CD4-positive, alpha-beta memory T cell (primary cell): ENCODE measurements at regions not wholly inside any gene's neighbourhood (a gene's known extent, or its start where the extent isn't known, plus 50 kb on each side); places are given as distances from the start of the nearest gene placed in this dataset.

Experiments
- CTCF ChIA-PET: fragments of 350-600 bp; sonication (Branson Sonifier 250); formaldehyde crosslinking; loops from one replicate; lab custom pipeline; 2021; ENCODE audit warnings: inconsistent platforms; ENCODE audit not compliant: partially characterized antibody; lab: Charles Lee
- POLR2A ChIA-PET: fragments of 350-600 bp; sonication (Branson Sonifier 250); formaldehyde crosslinking; loops from one replicate; lab custom pipeline; 2021; ENCODE audit not compliant: partially characterized antibody; lab: Charles Lee
- DNase-seq, 5 donors: peaks; one replicate each; pipeline versions ENCODE4 v3.0.0 to v3.0.0-alpha.2; 2020 to 2022; ENCODE audit warnings: mixed read lengths in 1 of 5
- H3K27ac ChIP-seq: one replicate; pipeline ENCODE4 v1.7.0; 2013; ENCODE audit warnings: low read depth, low read length
- H3K27me3 ChIP-seq: 2 replicates; pipeline ENCODE4 v1.7.0; 2013; ENCODE audit warnings: mild to moderate bottlenecking, low read length, moderate library complexity; ENCODE audit not compliant: insufficient read depth
- H3K36me3 ChIP-seq: 2 replicates; pipeline ENCODE4 v1.7.0; 2013; ENCODE audit warnings: mild to moderate bottlenecking, low read length, moderate library complexity; ENCODE audit not compliant: insufficient read depth
- H3K4me1 ChIP-seq: 2 replicates; pipeline ENCODE4 v1.7.0; 2013; ENCODE audit warnings: mild to moderate bottlenecking, low read length, moderate library complexity; ENCODE audit not compliant: insufficient read depth
- H3K4me3 ChIP-seq, 2 donors: one replicate each; pipeline ENCODE4 v1.7.0; 2013; ENCODE audit warnings: low read length in 2 of 2, mild to moderate bottlenecking in 1 of 2
- H3K9me3 ChIP-seq, 2 donors: one replicate each; pipeline ENCODE4 v1.7.0; 2013; ENCODE audit warnings: low read length in 2 of 2, control low read depth in 1 of 2; ENCODE audit not compliant: control insufficient read depth in 1 of 2
- H3K27ac Mint-ChIP-seq, 7 donors: one replicate each; pipeline ENCODE4 v1.8.0; 2020 to 2021; ENCODE audit warnings: mixed read lengths in 7 of 7, mild to moderate bottlenecking in 6 of 7, inconsistent platforms in 3 of 7, moderate library complexity in 3 of 7
- H3K27me3 Mint-ChIP-seq, 2 donors: one replicate each; pipeline ENCODE4 v1.8.0; 2020 to 2021; ENCODE audit warnings: mixed read lengths in 2 of 2
- H3K36me3 Mint-ChIP-seq, 2 donors: one replicate each; pipeline ENCODE4 v1.8.0; 2020 to 2021; ENCODE audit warnings: mixed read lengths in 2 of 2, inconsistent platforms in 1 of 2, mild to moderate bottlenecking in 1 of 2
- H3K4me1 Mint-ChIP-seq, 4 donors: one replicate each; pipeline ENCODE4 v1.8.0; 2020 to 2021; ENCODE audit warnings: mixed read lengths in 4 of 4, mild to moderate bottlenecking in 1 of 4
- H3K4me3 Mint-ChIP-seq, 8 donors: one replicate each; pipeline ENCODE4 v1.8.0; 2020 to 2021; ENCODE audit warnings: mixed read lengths in 8 of 8, mild to moderate bottlenecking in 7 of 8, moderate library complexity in 6 of 8, inconsistent platforms in 3 of 8
- H3K9me3 Mint-ChIP-seq, 8 donors: one replicate each; pipeline ENCODE4 v1.8.0; 2020 to 2021; ENCODE audit warnings: mixed read lengths in 8 of 8, mild to moderate bottlenecking in 5 of 8, inconsistent platforms in 3 of 8, moderate library complexity in 1 of 8
- intact Hi-C: fragments of 100-400 bp; cut with micrococcal nuclease; formaldehyde crosslinking; loops from one replicate; pipeline ENCODE4 v1.15.1; 2023

GRCh38 chr22:49039625-49040024 lies 788.0 kb downstream of the BRD1 start:
- H3K36me3 Mint-ChIP-seq, result no peaks in the 10 kb centered on the region
- no peak overlapping the region for H3K4me3 Mint-ChIP-seq
- peaks cover 3 to 8% of the 10 kb centered on the region in 2 donors for H3K27me3 Mint-ChIP-seq
- ChIA-PET CTCF (no interaction called here), POLR2A (no interaction called here)
- H3K27me3 ChIP-seq, result no peaks in the 10 kb centered on the region
- H3K4me3 ChIP-seq, result no peak overlapping the region
- no peaks in the 10 kb centered on the region for H3K36me3 ChIP-seq
- no peaks in the 10 kb centered on the region for H3K9me3 Mint-ChIP-seq
- H3K27ac Mint-ChIP-seq, result no peak overlapping the region
- H3K9me3 ChIP-seq, result no peaks in the 10 kb centered on the region
- no peak for DNase-seq
- H3K4me1 ChIP-seq, result no peaks in the 10 kb centered on the region
- intact Hi-C loops, result no loop called here
- no peak overlapping the region for H3K27ac ChIP-seq
- H3K4me1 Mint-ChIP-seq, result no peaks in the 10 kb centered on the region

GRCh38 chr22:49037701-49038245 lies 789.9 kb downstream of the BRD1 start:
- Histone ChIP-seq H3K27me3 (no peaks in the 10 kb centered on the region), H3K4me3 (no peak overlapping the region), H3K4me1 (no peaks in the 10 kb centered on the region), H3K27ac (no peak overlapping the region), H3K9me3 (no peaks in the 10 kb centered on the region), H3K36me3 (no peaks in the 10 kb centered on the region)
- no peaks in the 10 kb centered on the region for H3K9me3 Mint-ChIP-seq
- peaks cover 5 to 11% of the 10 kb centered on the region in 2 donors for H3K27me3 Mint-ChIP-seq
- no peaks in the 10 kb centered on the region for H3K4me1 Mint-ChIP-seq
- ChIA-PET POLR2A (no interaction called here), CTCF (no interaction called here)
- intact Hi-C loops, result no loop called here
- H3K27ac Mint-ChIP-seq, result no peak overlapping the region
- DNase-seq, result no peak
- H3K36me3 Mint-ChIP-seq, result no peaks in the 10 kb centered on the region
- no peak overlapping the region for H3K4me3 Mint-ChIP-seq

DNA sequence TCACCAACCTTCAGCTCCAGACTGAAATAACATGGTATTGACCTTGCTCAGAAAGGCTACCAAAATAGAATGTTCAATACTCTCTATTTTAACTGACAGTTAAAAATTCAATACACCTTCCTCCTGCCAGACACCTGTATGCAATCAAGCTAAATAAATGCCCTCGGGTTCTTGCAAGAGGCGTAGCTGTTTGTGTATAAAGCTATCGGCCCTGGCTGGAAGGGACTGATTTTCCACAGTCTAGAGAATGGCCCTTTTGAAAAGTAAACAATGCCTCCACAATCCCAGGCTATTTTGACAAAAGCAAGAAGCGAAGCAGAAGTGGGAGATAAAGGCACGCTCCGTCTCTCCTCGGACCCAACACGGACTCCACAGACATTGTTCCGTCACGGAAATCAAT lies 791.2 kb downstream of the BRD1 start:
- Histone ChIP-seq H3K27ac (no peak overlapping the region), H3K9me3 (no peaks in the 10 kb centered on the region), H3K27me3 (no peaks in the 10 kb centered on the region), H3K36me3 (no peaks in the 10 kb centered on the region), H3K4me1 (no peaks in the 10 kb centered on the region), H3K4me3 (no peak overlapping the region)
- DNase-seq, result no peak
- ChIA-PET POLR2A (no interaction called here), CTCF (interaction anchor here (0.6 kb wide), 1 partner anchor 976 kb away, joined by 3 read pairs; the partner anchor contains the start of gene IL17REL)
- Mint-ChIP-seq H3K36me3 (no peaks in the 10 kb centered on the region), H3K4me1 (no peaks in the 10 kb centered on the region), H3K9me3 (no peaks in the 10 kb centered on the region), H3K4me3 (no peak overlapping the region), H3K27ac (peak overlapping the region in 1 of 7 donors; percentile 23), H3K27me3 (peaks cover 7 to 11% of the 10 kb centered on the region in 2 donors)
- intact Hi-C loops, result no loop called here

DNA sequence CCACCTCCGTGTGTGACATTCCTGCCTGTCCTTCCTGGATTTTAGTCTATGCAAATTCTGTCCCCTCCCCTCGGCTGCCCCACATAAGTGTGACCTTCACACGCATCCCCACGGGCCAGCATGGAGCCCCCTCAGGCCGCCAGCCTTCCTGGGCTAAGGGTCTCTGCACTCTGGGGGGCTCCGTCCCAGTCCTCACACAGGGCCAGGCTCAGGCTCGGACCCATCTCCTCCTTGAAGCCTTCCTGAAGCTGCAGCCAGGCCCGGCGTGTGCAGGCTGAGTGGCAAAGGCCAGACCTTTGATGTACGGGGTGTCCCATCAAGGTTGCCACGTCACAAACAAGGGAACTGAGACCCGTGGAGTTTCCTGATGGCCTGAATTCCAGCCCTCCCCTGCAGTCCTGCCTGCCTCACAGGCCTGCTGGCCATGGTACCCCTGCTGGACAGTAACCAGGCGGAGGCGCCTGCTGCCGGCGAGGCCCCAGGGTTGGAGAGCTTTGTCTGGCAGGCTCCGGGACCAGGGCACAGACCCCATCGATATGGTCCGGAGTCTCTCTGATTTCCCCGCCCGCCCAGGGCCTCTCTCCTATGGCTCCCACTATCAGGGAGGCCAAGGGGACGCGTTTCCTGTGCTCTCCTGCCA lies 791.7 kb downstream of the BRD1 start:
- Histone ChIP-seq H3K36me3 (no peaks in the 10 kb centered on the region), H3K4me1 (no peaks in the 10 kb centered on the region), H3K9me3 (no peaks in the 10 kb centered on the region), H3K27me3 (no peaks in the 10 kb centered on the region), H3K4me3 (no peak overlapping the region), H3K27ac (no peak overlapping the region)
- intact Hi-C loops, result no loop called here
- Mint-ChIP-seq H3K4me1 (no peaks in the 10 kb centered on the region), H3K4me3 (no peak overlapping the region), H3K9me3 (no peaks in the 10 kb centered on the region), H3K27ac (no peak overlapping the region), H3K36me3 (no peaks in the 10 kb centered on the region), H3K27me3 (peaks cover 7 to 13% of the 10 kb centered on the region in 2 donors)
- ChIA-PET POLR2A (no interaction called here), CTCF (interaction anchor here (0.6 kb wide), 1 partner anchor 976 kb away, joined by 3 read pairs; the partner anchor contains the start of gene IL17REL)
- no peak for DNase-seq

GRCh38 chr22:49034836-49035817 lies 792.5 kb downstream of the BRD1 start:
- Mint-ChIP-seq H3K27ac (peak overlapping the region in 1 of 7 donors; percentile 53), H3K4me3 (no peak overlapping the region), H3K4me1 (no peaks in the 10 kb centered on the region), H3K9me3 (no peaks in the 10 kb centered on the region), H3K27me3 (peaks cover 4 to 10% of the 10 kb centered on the region in 2 donors), H3K36me3 (no peaks in the 10 kb centered on the region)
- DNase-seq, result no peak
- Histone ChIP-seq H3K36me3 (no peaks in the 10 kb centered on the region), H3K27ac (no peak overlapping the region), H3K27me3 (no peaks in the 10 kb centered on the region), H3K4me1 (no peaks in the 10 kb centered on the region), H3K4me3 (no peak overlapping the region), H3K9me3 (no peaks in the 10 kb centered on the region)
- intact Hi-C loops, result no loop called here
- CTCF ChIA-PET, result no interaction called here
- POLR2A ChIA-PET, result no interaction called here

GRCh38 chr22:49033616-49034015 lies 794.1 kb downstream of the BRD1 start:
- Histone ChIP-seq H3K4me3 (no peak overlapping the region), H3K27me3 (no peaks in the 10 kb centered on the region), H3K36me3 (no peaks in the 10 kb centered on the region), H3K9me3 (no peaks in the 10 kb centered on the region), H3K4me1 (no peaks in the 10 kb centered on the region), H3K27ac (no peak overlapping the region)
- CTCF ChIA-PET, result no interaction called here
- DNase-seq, result no peak
- Mint-ChIP-seq H3K4me1 (no peaks in the 10 kb centered on the region), H3K36me3 (no peaks in the 10 kb centered on the region), H3K9me3 (no peaks in the 10 kb centered on the region), H3K4me3 (no peak overlapping the region), H3K27ac (no peak overlapping the region), H3K27me3 (peaks cover 4 to 11% of the 10 kb centered on the region in 2 donors)
- POLR2A ChIA-PET, result no interaction called here
- intact Hi-C loops, result no loop called here

DNA sequence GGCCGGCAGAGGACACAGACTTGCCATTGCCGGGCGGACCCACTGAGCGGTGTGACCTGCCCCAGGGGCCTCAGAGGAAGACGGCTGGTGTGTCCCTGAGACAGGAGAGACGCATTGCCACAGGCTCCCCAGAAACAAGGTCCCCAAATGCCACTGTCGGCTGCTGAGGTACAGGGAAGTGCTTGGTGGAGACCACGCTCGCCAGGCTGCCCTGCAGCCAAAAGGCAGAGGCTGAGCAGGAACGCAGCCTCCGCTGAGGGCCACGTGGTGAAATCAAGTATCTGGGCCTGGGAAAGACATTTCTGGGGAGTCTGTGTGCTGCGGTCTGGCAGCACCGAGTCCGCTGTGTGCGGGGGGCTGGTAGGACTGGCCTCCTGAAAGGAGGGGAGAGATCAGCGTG lies 794.9 kb downstream of the BRD1 start:
- Histone ChIP-seq H3K4me3 (no peak overlapping the region), H3K36me3 (no peaks in the 10 kb centered on the region), H3K27ac (no peak overlapping the region), H3K9me3 (no peaks in the 10 kb centered on the region), H3K27me3 (no peaks in the 10 kb centered on the region), H3K4me1 (no peaks in the 10 kb centered on the region)
- no peaks in the 10 kb centered on the region for H3K9me3 Mint-ChIP-seq
- H3K27me3 Mint-ChIP-seq, result peaks cover 4 to 11% of the 10 kb centered on the region in 2 donors
- no peak overlapping the region for H3K27ac Mint-ChIP-seq
- H3K36me3 Mint-ChIP-seq, result no peaks in the 10 kb centered on the region
- intact Hi-C loops, result no loop called here
- H3K4me1 Mint-ChIP-seq, result no peaks in the 10 kb centered on the region
- CTCF ChIA-PET, result no interaction called here
- DNase-seq, result no peak
- no peak overlapping the region for H3K4me3 Mint-ChIP-seq
- POLR2A ChIA-PET, result no interaction called here
